Nephron progenitor cell (in vitro differentiated cells): ENCODE measurements at regions not wholly inside any gene's neighbourhood (a gene's known extent, or its start where the extent isn't known, plus 50 kb on each side); places are given as distances from the start of the nearest gene placed in this dataset.

Experiments
- DNase-seq: peaks from one replicate; pipeline ENCODE4 v3.0.0; 2021
- H3K27ac Mint-ChIP-seq: 2 replicates; pipeline ENCODE4 v1.8.0; 2021; ENCODE audit warnings: mild to moderate bottlenecking, moderate library complexity, mixed read lengths
- H3K27me3 Mint-ChIP-seq: 2 replicates; pipeline ENCODE4 v1.8.0; 2021; ENCODE audit warnings: mild to moderate bottlenecking, low read depth, mixed read lengths; ENCODE audit not compliant: poor library complexity
- H3K36me3 Mint-ChIP-seq: 2 replicates; pipeline ENCODE4 v1.8.0; 2021; ENCODE audit warnings: low read depth, mixed read lengths
- H3K4me1 Mint-ChIP-seq: 2 replicates; pipeline ENCODE4 v1.8.0; 2021; ENCODE audit warnings: mixed read lengths
- H3K4me3 Mint-ChIP-seq: 2 replicates; pipeline ENCODE4 v1.8.0; 2021; ENCODE audit warnings: mild to moderate bottlenecking, moderate library complexity, mixed read lengths
- H3K9me3 Mint-ChIP-seq: 2 replicates; pipeline ENCODE4 v1.8.0; 2021; ENCODE audit warnings: mild to moderate bottlenecking, moderate library complexity, mixed read lengths
- CTCF ChIP-seq: fragments of 200-600 bp; sonication (generic); IDR thresholded peaks from 2 replicates; pipeline ENCODE4 v1.5.0; 2021; ENCODE audit warnings: antibody characterized with exemption

- H3K9me3 Mint-ChIP-seq: no peaks in the 10 kb centered on the region
- H3K27me3 Mint-ChIP-seq: peaks cover 6% of the 10 kb centered on the region
- no peaks in the 10 kb centered on the region for H3K36me3 Mint-ChIP-seq
- H3K27ac Mint-ChIP-seq: no peak overlapping the region
- DNase-seq: no peak
- no peak overlapping the region for H3K4me3 Mint-ChIP-seq
- no peak for TF ChIP-seq CTCF
- H3K4me1 Mint-ChIP-seq: no peaks in the 10 kb centered on the region
These were observed 493.8 kb downstream of the KIF4B start for GRCh38 chr5:155507363-155507762.

- H3K27ac Mint-ChIP-seq: no peak overlapping the region
- H3K9me3 Mint-ChIP-seq: no peaks in the 10 kb centered on the region
- TF ChIP-seq CTCF: no peak
- no peaks in the 10 kb centered on the region for H3K36me3 Mint-ChIP-seq
- H3K27me3 Mint-ChIP-seq: peaks cover 6% of the 10 kb centered on the region
- H3K4me1 Mint-ChIP-seq: no peaks in the 10 kb centered on the region
- H3K4me3 Mint-ChIP-seq: no peak overlapping the region
- DNase-seq: no peak
These were observed 495.1 kb downstream of the KIF4B start for GRCh38 chr5:155508673-155509072.

GRCh38 chr5:155512329-155512728 is 498.8 kb downstream of the KIF4B start:
- Mint-ChIP-seq H3K27me3 (peaks cover 9% of the 10 kb centered on the region), H3K4me3 (no peak overlapping the region), H3K9me3 (no peaks in the 10 kb centered on the region), H3K36me3 (no peaks in the 10 kb centered on the region), H3K4me1 (no peaks in the 10 kb centered on the region), H3K27ac (no peak overlapping the region)
- TF ChIP-seq CTCF: no peak
- no peak for DNase-seq

- Mint-ChIP-seq H3K9me3 (peaks cover 2% of the 10 kb centered on the region), H3K27ac (no peak overlapping the region), H3K36me3 (no peaks in the 10 kb centered on the region), H3K4me1 (no peaks in the 10 kb centered on the region), H3K4me3 (no peak overlapping the region), H3K27me3 (peaks cover 9% of the 10 kb centered on the region)
- DNase-seq: no peak
- no peak for TF ChIP-seq CTCF
These were observed 500.6 kb downstream of the KIF4B start for GRCh38 chr5:155514105-155514563.

- no peak for DNase-seq
- Mint-ChIP-seq H3K4me1 (no peaks in the 10 kb centered on the region), H3K27ac (no peak overlapping the region), H3K27me3 (peaks cover 3% of the 10 kb centered on the region), H3K4me3 (no peak overlapping the region), H3K36me3 (no peaks in the 10 kb centered on the region), H3K9me3 (peaks cover 5% of the 10 kb centered on the region)
- no peak for TF ChIP-seq CTCF
These were observed 509.0 kb downstream of the KIF4B start for GRCh38 chr5:155522540-155522939.

GRCh38 chr5:155529362-155529761 is 515.8 kb downstream of the KIF4B start:
- no peak for DNase-seq
- TF ChIP-seq CTCF: no peak
- Mint-ChIP-seq H3K4me3 (no peak overlapping the region), H3K27me3 (no peaks in the 10 kb centered on the region), H3K4me1 (peaks cover 5% of the 10 kb centered on the region), H3K27ac (no peak overlapping the region), H3K9me3 (no peaks in the 10 kb centered on the region), H3K36me3 (no peaks in the 10 kb centered on the region)
